KOPT-K1 (cell line): ENCODE measurements at regions not wholly inside any gene's neighbourhood (a gene's known extent, or its start where the extent isn't known, plus 50 kb on each side); places are given as distances from the start of the nearest gene placed in this dataset.
"Not testable (repeated sequence)": the region's sequence is repeated elsewhere in the genome, so short reads cannot be mapped to it uniquely, and the experiment has no call there.

ENCODE experiments used
- H3K27ac ChIP-seq: fragments of 200-600 bp; sonication (generic); 2 replicates; pipeline ENCODE4 v1.5.1; 2016; ENCODE audit warnings: antibody characterized with exemption, mild to moderate bottlenecking, low read depth, low read length; ENCODE audit not compliant: poor library complexity, severe bottlenecking
- H3K36me3 ChIP-seq: fragments of 200-600 bp; sonication (generic); 2 replicates; pipeline ENCODE4 v1.5.1; 2017; ENCODE audit warnings: antibody characterized with exemption, mild to moderate bottlenecking, low read length, moderate library complexity; ENCODE audit not compliant: insufficient read depth
- H3K9me3 ChIP-seq: fragments of 200-600 bp; sonication (generic); 2 replicates; pipeline ENCODE4 v1.5.1; 2017; ENCODE audit warnings: antibody characterized with exemption, low read length, mild to moderate bottlenecking; ENCODE audit not compliant: insufficient read depth, poor library complexity, severe bottlenecking

- H3K36me3 ChIP-seq, result no peaks in the 10 kb centered on the region
- H3K27ac ChIP-seq, result no peak overlapping the region
- no peaks in the 10 kb centered on the region for H3K9me3 ChIP-seq
These were observed 1888.4 kb downstream of the MAT2B start for GRCh38 chr5:165393839-165394238.

- Histone ChIP-seq H3K27ac (no peak overlapping the region), H3K36me3 (no peaks in the 10 kb centered on the region), H3K9me3 (no peaks in the 10 kb centered on the region)
These were observed 1892.1 kb downstream of the MAT2B start for GRCh38 chr5:165397516-165397915.

GRCh38 chr5:165400086-165400485, 1894.7 kb downstream of the MAT2B start:
- Histone ChIP-seq H3K27ac (no peak overlapping the region), H3K36me3 (no peaks in the 10 kb centered on the region), H3K9me3 (no peaks in the 10 kb centered on the region)

- Histone ChIP-seq H3K9me3 (no peaks in the 10 kb centered on the region), H3K27ac (no peak overlapping the region), H3K36me3 (no peaks in the 10 kb centered on the region)
These were observed 1899.5 kb downstream of the MAT2B start for GRCh38 chr5:165404917-165405316.

- no peaks in the 10 kb centered on the region for H3K9me3 ChIP-seq
- no peaks in the 10 kb centered on the region for H3K36me3 ChIP-seq
These were observed 1899.9 kb downstream of the MAT2B start for GRCh38 chr5:165405340-165405739.

GRCh38 chr5:165407352-165407751, 1901.9 kb downstream of the MAT2B start:
- no peaks in the 10 kb centered on the region for H3K36me3 ChIP-seq
- H3K9me3 ChIP-seq, result no peaks in the 10 kb centered on the region
- H3K27ac ChIP-seq, result no peak overlapping the region

More at GRCh38 chr5:165405340-165405739, 1899.9 kb downstream of the MAT2B start:
- no peak overlapping the region for H3K27ac ChIP-seq

GRCh38 chr5:165410476-165410875, 1905.1 kb downstream of the MAT2B start:
- Histone ChIP-seq H3K27ac (no peak overlapping the region), H3K9me3 (no peaks in the 10 kb centered on the region), H3K36me3 (no peaks in the 10 kb centered on the region)

GRCh38 chr5:165411532-165411931, 1906.1 kb downstream of the MAT2B start:
- H3K9me3 ChIP-seq, H3K27ac ChIP-seq, H3K36me3 ChIP-seq: not testable (repeated sequence)

GRCh38 chr5:165420493-165420892, 1915.1 kb downstream of the MAT2B start:
- Histone ChIP-seq H3K27ac (no peak overlapping the region), H3K36me3 (no peaks in the 10 kb centered on the region), H3K9me3 (no peaks in the 10 kb centered on the region)

- Histone ChIP-seq H3K9me3 (no peaks in the 10 kb centered on the region), H3K27ac (no peak overlapping the region), H3K36me3 (no peaks in the 10 kb centered on the region)
These were observed 1918.4 kb downstream of the MAT2B start for GRCh38 chr5:165423697-165424299.

- Histone ChIP-seq H3K27ac (no peak overlapping the region), H3K36me3 (no peaks in the 10 kb centered on the region), H3K9me3 (no peaks in the 10 kb centered on the region)
These were observed 1920.2 kb downstream of the MAT2B start for GRCh38 chr5:165425594-165425993.

GRCh38 chr5:165448753-165449152, 1943.3 kb downstream of the MAT2B start:
- Histone ChIP-seq H3K36me3 (no peaks in the 10 kb centered on the region), H3K9me3 (no peaks in the 10 kb centered on the region)

GRCh38 chr5:165457859-165458481, 1952.6 kb downstream of the MAT2B start:
- no peak overlapping the region for H3K27ac ChIP-seq
- H3K9me3 ChIP-seq, result no peaks in the 10 kb centered on the region
- no peaks in the 10 kb centered on the region for H3K36me3 ChIP-seq

More at GRCh38 chr5:165448753-165449152, 1943.3 kb downstream of the MAT2B start:
- H3K27ac ChIP-seq, result no peak overlapping the region

- no peaks in the 10 kb centered on the region for H3K9me3 ChIP-seq
These were observed 1953.8 kb downstream of the MAT2B start for GRCh38 chr5:165459232-165459631.

GRCh38 chr5:165460911-165461310, 1955.5 kb downstream of the MAT2B start:
- H3K9me3 ChIP-seq, result no peaks in the 10 kb centered on the region
- no peak overlapping the region for H3K27ac ChIP-seq
- H3K36me3 ChIP-seq, result no peaks in the 10 kb centered on the region

More at GRCh38 chr5:165459232-165459631, 1953.8 kb downstream of the MAT2B start:
- no peaks in the 10 kb centered on the region for H3K36me3 ChIP-seq
- H3K27ac ChIP-seq, result no peak overlapping the region

- Histone ChIP-seq H3K9me3 (no peaks in the 10 kb centered on the region), H3K36me3 (no peaks in the 10 kb centered on the region), H3K27ac (no peak overlapping the region)
These were observed 1972.1 kb downstream of the MAT2B start for GRCh38 chr5:165477546-165477945.
